ENCODE measurements at regions not wholly inside any gene's neighbourhood (a gene's known extent, or its start where the extent isn't known, plus 50 kb on each side); places are given as distances from the start of the nearest gene placed in this dataset.

- no peak for DNase-seq
- POLR2A ChIA-PET = no interaction called here
- Histone ChIP-seq H3K4me1 (ENCODE audit: insufficient read depth, low read length) (no peaks in the 10 kb centered on the region), H3K27me3 (ENCODE audit: insufficient read depth, low read length, poor library complexity, severe bottlenecking) (no peaks in the 10 kb centered on the region), H3K36me3 (ENCODE audit: insufficient read depth, low read length) (no peaks in the 10 kb centered on the region), H3K9me3 (ENCODE audit: low read length) (no peaks in the 10 kb centered on the region), H3K27ac (ENCODE audit: low read depth, low read length) (no peak overlapping the region), H3K4me3 (ENCODE audit: low read length) (no peak overlapping the region)
- Mint-ChIP-seq H3K4me1 (peaks cover 0 to 4% (median 0%) of the 10 kb centered on the region in 3 donors), H3K27me3 (peaks cover 11 to 27% of the 10 kb centered on the region in 2 donors), H3K36me3 (no peaks in the 10 kb centered on the region), H3K9me3 (no peaks in the 10 kb centered on the region), H3K27ac (no peak overlapping the region), H3K4me3 (no peak overlapping the region)
- CTCF ChIA-PET = no interaction called here
Measured at GRCh38 chr2:176678571-176678970, 409.3 kb downstream of the MTX2 start.

GRCh38 chr2:176679061-176679669, 409.9 kb downstream of the MTX2 start:
- Mint-ChIP-seq H3K27me3 (peaks cover 11 to 27% of the 10 kb centered on the region in 2 donors), H3K9me3 (no peaks in the 10 kb centered on the region), H3K36me3 (no peaks in the 10 kb centered on the region), H3K4me1 (peaks cover 0 to 4% (median 0%) of the 10 kb centered on the region in 3 donors), H3K27ac (no peak overlapping the region), H3K4me3 (no peak overlapping the region)
- Histone ChIP-seq H3K4me1 (ENCODE audit: insufficient read depth, low read length) (no peaks in the 10 kb centered on the region), H3K36me3 (ENCODE audit: insufficient read depth, low read length) (no peaks in the 10 kb centered on the region), H3K9me3 (ENCODE audit: low read length) (no peaks in the 10 kb centered on the region), H3K27ac (ENCODE audit: low read depth, low read length) (no peak overlapping the region), H3K27me3 (ENCODE audit: insufficient read depth, low read length, poor library complexity, severe bottlenecking) (no peaks in the 10 kb centered on the region), H3K4me3 (ENCODE audit: low read length) (no peak overlapping the region)
- DNase-seq = no peak
- POLR2A ChIA-PET = no interaction called here
- CTCF ChIA-PET = no interaction called here

GRCh38 chr2:176680916-176681516, 411.8 kb downstream of the MTX2 start:
- no peaks in the 10 kb centered on the region for H3K9me3 ChIP-seq (ENCODE audit: low read length)
- H3K27ac Mint-ChIP-seq = no peak overlapping the region
- DNase-seq = no peak
- H3K36me3 Mint-ChIP-seq = no peaks in the 10 kb centered on the region
- no peaks in the 10 kb centered on the region for H3K4me1 ChIP-seq (ENCODE audit: insufficient read depth, low read length)
- no peaks in the 10 kb centered on the region for H3K4me1 Mint-ChIP-seq
- H3K9me3 Mint-ChIP-seq = no peaks in the 10 kb centered on the region
- H3K36me3 ChIP-seq (ENCODE audit: insufficient read depth, low read length) = no peaks in the 10 kb centered on the region
- peaks cover 9 to 41% of the 10 kb centered on the region in 2 donors for H3K27me3 Mint-ChIP-seq
- POLR2A ChIA-PET = no interaction called here
- no peak overlapping the region for H3K27ac ChIP-seq (ENCODE audit: low read depth, low read length)
- no peak overlapping the region for H3K4me3 Mint-ChIP-seq
- no peak overlapping the region for H3K4me3 ChIP-seq (ENCODE audit: low read length)
- CTCF ChIA-PET = interaction anchor here (1.0 kb wide), 1 partner anchor 9 kb away, joined by 5 read pairs; no protein-coding TSS in a partner anchor
- no peaks in the 10 kb centered on the region for H3K27me3 ChIP-seq (ENCODE audit: insufficient read depth, low read length, poor library complexity, severe bottlenecking)

GRCh38 chr2:176681584-176682115, 412.4 kb downstream of the MTX2 start:
- peaks cover 9 to 47% of the 10 kb centered on the region in 2 donors for H3K27me3 Mint-ChIP-seq
- ChIA-PET CTCF (interaction anchor here (1.0 kb wide), 1 partner anchor 10 kb away, joined by 5 read pairs; no protein-coding TSS in a partner anchor), POLR2A (no interaction called here)
- H3K9me3 ChIP-seq (ENCODE audit: low read length) = no peaks in the 10 kb centered on the region
- no peaks in the 10 kb centered on the region for H3K4me1 ChIP-seq (ENCODE audit: insufficient read depth, low read length)
- no peaks in the 10 kb centered on the region for H3K36me3 Mint-ChIP-seq
- no peaks in the 10 kb centered on the region for H3K9me3 Mint-ChIP-seq
- no peaks in the 10 kb centered on the region for H3K27me3 ChIP-seq (ENCODE audit: insufficient read depth, low read length, poor library complexity, severe bottlenecking)
- DNase-seq = no peak
- H3K4me1 Mint-ChIP-seq = no peaks in the 10 kb centered on the region
- no peak overlapping the region for H3K27ac Mint-ChIP-seq
- no peak overlapping the region for H3K27ac ChIP-seq (ENCODE audit: low read depth, low read length)
- no peak overlapping the region for H3K4me3 ChIP-seq (ENCODE audit: low read length)
- no peak overlapping the region for H3K4me3 Mint-ChIP-seq
- H3K36me3 ChIP-seq (ENCODE audit: insufficient read depth, low read length) = no peaks in the 10 kb centered on the region

- Histone ChIP-seq H3K9me3 (ENCODE audit: low read length) (no peaks in the 10 kb centered on the region), H3K27ac (ENCODE audit: low read depth, low read length) (no peak overlapping the region), H3K36me3 (ENCODE audit: insufficient read depth, low read length) (no peaks in the 10 kb centered on the region), H3K4me3 (ENCODE audit: low read length) (no peak overlapping the region), H3K4me1 (ENCODE audit: insufficient read depth, low read length) (no peaks in the 10 kb centered on the region), H3K27me3 (ENCODE audit: insufficient read depth, low read length, poor library complexity, severe bottlenecking) (no peaks in the 10 kb centered on the region)
- peaks cover 9 to 47% of the 10 kb centered on the region in 2 donors for H3K27me3 Mint-ChIP-seq
- DNase-seq = no peak
- ChIA-PET POLR2A (no interaction called here), CTCF (no interaction called here)
- H3K9me3 Mint-ChIP-seq = no peaks in the 10 kb centered on the region
- no peaks in the 10 kb centered on the region for H3K36me3 Mint-ChIP-seq
- H3K27ac Mint-ChIP-seq = no peak overlapping the region
- H3K4me3 Mint-ChIP-seq = no peak overlapping the region
- H3K4me1 Mint-ChIP-seq = no peaks in the 10 kb centered on the region
Measured at GRCh38 chr2:176682278-176682677, 413.0 kb downstream of the MTX2 start.

- Histone ChIP-seq H3K4me3 (ENCODE audit: low read length) (no peak overlapping the region), H3K36me3 (ENCODE audit: insufficient read depth, low read length) (no peaks in the 10 kb centered on the region), H3K9me3 (ENCODE audit: low read length) (no peaks in the 10 kb centered on the region), H3K27me3 (ENCODE audit: insufficient read depth, low read length, poor library complexity, severe bottlenecking) (no peaks in the 10 kb centered on the region), H3K4me1 (ENCODE audit: insufficient read depth, low read length) (no peaks in the 10 kb centered on the region), H3K27ac (ENCODE audit: low read depth, low read length) (no peak overlapping the region)
- ChIA-PET CTCF (interaction anchor here (1.0 to 1.4 kb wide), 2 partner anchors 11 to 31 kb away, joined by 3 read pairs; no protein-coding TSS in a partner anchor), POLR2A (no interaction called here)
- DNase-seq = no peak
- no peak overlapping the region for H3K27ac Mint-ChIP-seq
- H3K4me1 Mint-ChIP-seq = no peaks in the 10 kb centered on the region
- H3K9me3 Mint-ChIP-seq = no peaks in the 10 kb centered on the region
- peaks cover 8 to 55% of the 10 kb centered on the region in 2 donors for H3K27me3 Mint-ChIP-seq
- no peak overlapping the region for H3K4me3 Mint-ChIP-seq
- no peaks in the 10 kb centered on the region for H3K36me3 Mint-ChIP-seq
Measured at GRCh38 chr2:176683618-176684111, 414.4 kb downstream of the MTX2 start.

- H3K4me3 ChIP-seq (ENCODE audit: low read length) = no peak overlapping the region
- H3K27ac ChIP-seq (ENCODE audit: low read depth, low read length) = no peak overlapping the region
- H3K36me3 Mint-ChIP-seq = no peaks in the 10 kb centered on the region
- H3K27me3 ChIP-seq (ENCODE audit: insufficient read depth, low read length, poor library complexity, severe bottlenecking) = no peaks in the 10 kb centered on the region
- H3K4me1 ChIP-seq (ENCODE audit: insufficient read depth, low read length) = no peaks in the 10 kb centered on the region
- H3K27me3 Mint-ChIP-seq = peaks cover 5 to 42% of the 10 kb centered on the region in 2 donors
- no peak for DNase-seq
- H3K4me3 Mint-ChIP-seq = no peak overlapping the region
- no peak overlapping the region for H3K27ac Mint-ChIP-seq
- CTCF ChIA-PET = no interaction called here
- H3K36me3 ChIP-seq (ENCODE audit: insufficient read depth, low read length) = no peaks in the 10 kb centered on the region
- no peaks in the 10 kb centered on the region for H3K9me3 Mint-ChIP-seq
- H3K4me1 Mint-ChIP-seq = no peaks in the 10 kb centered on the region
- POLR2A ChIA-PET = no interaction called here
- H3K9me3 ChIP-seq (ENCODE audit: low read length) = no peaks in the 10 kb centered on the region
Measured at GRCh38 chr2:176685908-176686307, 416.7 kb downstream of the MTX2 start.

GRCh38 chr2:176686328-176686727, 417.1 kb downstream of the MTX2 start:
- no peaks in the 10 kb centered on the region for H3K4me1 Mint-ChIP-seq
- no peaks in the 10 kb centered on the region for H3K9me3 Mint-ChIP-seq
- CTCF ChIA-PET = interaction anchor here (1.8 kb wide), 1 partner anchor 10 kb away, joined by 5 read pairs; no protein-coding TSS in a partner anchor
- H3K4me1 ChIP-seq (ENCODE audit: insufficient read depth, low read length) = no peaks in the 10 kb centered on the region
- H3K27ac Mint-ChIP-seq = no peak overlapping the region
- no peak overlapping the region for H3K27ac ChIP-seq (ENCODE audit: low read depth, low read length)
- no peak overlapping the region for H3K4me3 Mint-ChIP-seq
- no peaks in the 10 kb centered on the region for H3K36me3 Mint-ChIP-seq
- POLR2A ChIA-PET = no interaction called here
- no peak for DNase-seq
- peaks cover 5 to 42% of the 10 kb centered on the region in 2 donors for H3K27me3 Mint-ChIP-seq
- H3K36me3 ChIP-seq (ENCODE audit: insufficient read depth, low read length) = no peaks in the 10 kb centered on the region
- H3K27me3 ChIP-seq (ENCODE audit: insufficient read depth, low read length, poor library complexity, severe bottlenecking) = no peaks in the 10 kb centered on the region
- no peaks in the 10 kb centered on the region for H3K9me3 ChIP-seq (ENCODE audit: low read length)
- no peak overlapping the region for H3K4me3 ChIP-seq (ENCODE audit: low read length)
